ENCODE measurements at regions not wholly inside any gene's neighbourhood (a gene's known extent, or its start where the extent isn't known, plus 50 kb on each side); places are given as distances from the start of the nearest gene placed in this dataset.

DNA sequence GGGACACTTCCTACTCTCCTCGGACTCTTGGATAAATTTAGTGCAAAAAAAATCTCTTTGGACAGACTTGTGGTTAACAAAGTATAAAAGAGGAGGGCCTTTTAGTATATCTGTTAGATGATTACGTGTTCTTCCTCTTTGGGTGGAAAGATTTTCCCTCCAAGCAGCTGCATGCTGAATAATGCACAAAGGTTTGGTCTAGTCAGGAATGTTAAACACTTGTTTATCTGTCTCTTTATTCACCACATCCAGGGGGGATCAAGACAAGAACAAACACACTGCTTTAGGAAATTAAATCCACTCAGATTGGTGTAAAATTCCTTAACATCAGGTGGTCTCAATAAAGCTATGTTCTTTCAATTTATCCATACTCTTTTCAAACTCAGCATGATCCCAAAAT, 260.9 kb upstream of the CHD6 start:
- DNase-seq = no peak

DNA sequence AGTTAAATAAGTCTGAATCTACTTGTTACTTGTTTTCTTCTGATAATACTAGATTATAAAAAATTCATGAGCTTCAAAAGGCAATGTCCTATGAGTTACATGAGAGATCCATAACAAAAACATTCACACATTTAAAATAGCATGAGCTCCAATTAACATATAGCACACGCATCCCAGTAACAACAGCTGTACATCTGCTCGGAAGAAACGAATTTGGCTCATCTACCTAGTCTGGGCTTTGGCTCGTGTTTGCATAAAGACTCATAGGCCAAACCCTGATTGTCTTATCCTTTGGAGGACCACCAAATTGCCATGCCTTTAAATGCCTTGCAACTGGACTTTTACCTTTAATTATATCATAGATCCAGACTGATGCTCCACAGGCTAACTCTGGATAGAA, 259.7 kb upstream of the CHD6 start:
- no peak for DNase-seq

DNA sequence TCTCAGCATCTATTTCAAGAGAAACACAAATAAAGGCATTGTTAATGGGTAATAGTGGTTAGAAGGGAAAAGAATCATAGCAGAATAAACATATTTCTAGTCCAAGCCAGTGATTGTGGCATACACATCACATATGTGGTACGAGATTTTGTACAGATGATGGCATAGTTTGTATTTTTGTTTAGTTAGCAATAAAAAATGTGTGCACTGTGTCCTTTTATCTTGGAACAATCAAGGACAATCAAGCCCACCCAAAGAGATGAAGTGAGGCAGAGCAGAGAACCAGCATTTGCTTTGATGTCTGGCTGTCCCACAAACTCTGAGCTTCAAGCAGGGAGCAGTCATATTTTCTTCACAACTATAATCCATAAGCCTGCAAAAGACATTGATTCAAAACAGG, 256.5 kb upstream of the CHD6 start:
- no peak for DNase-seq

DNA sequence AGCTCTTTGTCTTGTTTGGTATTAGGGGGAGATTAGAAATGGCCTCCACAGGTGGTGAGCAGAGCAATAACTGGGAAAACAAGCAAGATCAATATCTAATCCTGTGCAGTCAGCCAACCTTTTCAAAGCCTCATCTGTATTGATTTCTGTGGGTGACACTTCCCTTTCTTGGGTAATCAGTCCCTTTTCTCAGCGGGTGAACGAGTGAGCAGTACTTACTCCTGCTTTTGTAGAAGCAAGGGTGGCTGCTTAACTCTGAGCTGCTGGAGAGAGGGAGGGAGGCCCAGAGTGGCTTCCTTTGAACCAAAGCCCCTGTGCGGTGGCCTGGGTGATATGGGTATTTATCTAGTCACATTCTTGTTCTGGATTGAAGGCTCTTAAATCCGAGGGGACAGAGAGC, 254.8 kb upstream of the CHD6 start:
- DNase-seq = no peak

DNA sequence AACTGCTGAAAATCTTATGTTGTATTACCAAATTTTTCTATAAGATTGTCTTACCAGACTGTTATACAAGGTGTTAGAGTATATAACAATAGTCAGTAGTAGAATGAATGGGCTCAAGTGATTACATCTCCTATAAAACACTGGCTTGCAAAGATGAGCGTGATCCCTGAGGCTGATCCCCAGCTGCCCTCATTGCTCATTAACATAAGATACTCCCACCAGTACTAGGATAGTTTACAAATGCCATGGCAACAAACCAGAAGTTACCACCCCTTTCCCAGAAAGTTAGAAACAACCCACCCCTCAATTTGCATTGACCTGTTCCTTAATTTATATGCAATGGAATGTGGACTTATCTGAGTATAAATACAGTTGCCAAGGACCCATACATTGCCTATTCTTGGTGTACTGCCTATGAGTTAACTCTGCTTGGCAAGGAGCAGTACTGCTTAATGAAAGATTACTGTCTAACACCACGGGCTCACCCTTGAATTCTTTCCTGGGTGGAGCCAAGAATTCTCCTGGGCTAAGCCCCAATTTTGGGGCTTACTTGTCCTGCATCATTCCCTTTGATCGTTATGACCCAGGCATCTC, 252.8 kb upstream of the CHD6 start:
- DNase-seq = no peak

DNA sequence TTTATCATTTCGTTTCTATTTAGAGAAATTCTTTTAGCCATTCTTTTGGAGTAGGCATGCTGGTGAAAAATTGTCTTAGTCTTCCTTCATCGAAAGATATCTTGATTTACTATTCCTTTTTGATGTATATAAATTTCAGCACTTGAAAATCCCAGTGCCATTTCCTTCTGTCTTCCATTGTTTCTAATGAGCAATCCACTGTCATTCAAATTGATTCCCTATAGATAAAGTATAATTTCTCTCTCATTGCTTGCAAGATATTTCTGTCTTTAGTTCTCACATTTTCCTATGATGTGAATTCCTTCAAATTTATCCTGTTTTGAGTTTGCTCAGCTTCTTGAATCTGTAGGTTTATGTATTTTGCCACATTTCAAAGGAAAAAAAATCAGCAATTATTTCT, 251.1 kb upstream of the CHD6 start:
- no peak for DNase-seq

DNA sequence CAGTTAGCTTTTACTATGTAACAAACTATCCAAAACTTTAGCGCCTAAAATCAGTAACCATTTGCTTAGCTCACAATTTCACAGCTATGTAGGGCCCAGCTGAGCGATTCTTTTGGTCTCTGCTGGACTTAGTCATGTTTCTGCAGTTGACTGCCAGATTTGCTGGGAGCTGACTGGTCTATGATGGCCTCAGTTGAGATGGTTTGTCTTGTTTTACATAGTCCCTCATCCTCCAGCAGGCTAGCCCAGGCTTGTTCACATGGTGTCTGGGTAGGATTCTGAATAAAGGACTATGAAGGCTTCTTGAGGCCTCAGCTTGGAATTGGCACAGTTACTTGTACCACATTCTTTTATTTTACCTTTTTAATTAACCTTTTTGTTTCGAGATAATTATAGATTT, 247.8 kb upstream of the CHD6 start:
- DNase-seq = peak; percentile 15

DNA sequence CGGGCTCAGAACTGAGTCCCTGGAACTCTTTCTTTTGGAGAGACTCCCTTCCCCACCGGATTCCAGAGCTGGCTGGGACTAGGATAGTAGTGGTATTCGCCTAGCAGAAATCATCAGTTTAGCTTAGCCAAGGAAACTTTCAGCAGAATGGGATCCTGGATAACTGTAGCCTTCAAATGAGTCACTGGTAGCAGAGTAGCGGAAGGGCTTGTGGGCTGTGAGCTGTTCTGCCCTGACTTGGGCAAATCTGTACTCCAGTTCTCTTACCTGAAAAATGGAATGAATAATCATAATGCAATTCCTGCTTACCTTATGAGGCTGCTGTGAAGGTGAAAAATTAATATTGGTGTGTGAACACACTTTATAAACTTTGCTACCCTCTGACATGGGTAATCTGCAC, 244.3 kb upstream of the CHD6 start:
- DNase-seq = no peak

DNA sequence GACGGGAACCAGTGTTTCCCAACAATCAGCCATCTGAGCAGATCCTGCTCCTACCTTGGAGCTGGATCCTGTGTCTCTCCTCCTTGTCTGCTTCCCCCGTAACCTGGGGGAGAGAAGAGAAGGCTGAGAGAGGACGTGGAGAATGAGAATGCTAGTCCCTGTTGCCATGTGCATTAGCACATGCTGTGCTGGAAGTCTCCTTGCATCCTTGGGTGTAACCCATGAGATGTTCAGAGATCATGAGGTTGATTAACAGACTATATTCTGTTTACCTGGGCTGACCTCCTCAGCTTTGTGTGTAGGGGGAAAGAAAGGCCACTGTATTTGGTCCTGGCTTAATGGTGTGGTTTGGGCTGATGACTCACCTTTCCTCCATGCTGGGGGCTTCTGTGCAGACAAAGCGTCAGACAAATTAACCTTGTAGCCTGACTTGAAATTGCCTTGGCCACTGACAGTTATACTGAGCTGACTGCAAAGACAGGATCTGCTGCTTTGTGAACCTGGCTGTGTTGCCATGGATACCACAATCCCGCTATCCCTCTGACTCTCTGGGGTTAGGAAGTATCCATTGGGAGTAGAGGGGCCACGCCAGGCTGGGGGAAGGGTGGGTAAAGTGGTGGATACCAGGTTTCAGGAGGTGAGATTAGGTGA, 243.7 kb upstream of the CHD6 start:
- DNase-seq = peak; percentile 82

DNA sequence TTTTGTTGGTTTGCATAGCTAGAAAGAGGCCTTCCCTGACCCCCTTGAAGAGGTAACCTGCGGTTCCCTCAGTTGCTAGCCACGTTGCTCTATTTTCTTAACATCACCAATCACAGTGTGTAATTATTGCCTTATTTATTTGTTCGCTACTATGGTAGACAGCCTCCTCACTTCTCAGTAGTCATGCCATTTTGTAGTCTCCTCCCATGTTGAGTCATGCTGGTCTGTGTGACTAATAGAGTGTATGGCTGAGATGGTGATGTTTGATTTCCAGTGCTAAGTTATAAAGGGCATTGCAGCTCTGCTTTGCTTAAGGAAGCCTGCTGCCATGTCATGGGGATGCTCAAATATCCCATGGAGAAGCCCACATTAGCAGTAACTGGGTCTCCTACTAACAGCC, 236.6 kb upstream of the CHD6 start:
- DNase-seq = peak; percentile 80

DNA sequence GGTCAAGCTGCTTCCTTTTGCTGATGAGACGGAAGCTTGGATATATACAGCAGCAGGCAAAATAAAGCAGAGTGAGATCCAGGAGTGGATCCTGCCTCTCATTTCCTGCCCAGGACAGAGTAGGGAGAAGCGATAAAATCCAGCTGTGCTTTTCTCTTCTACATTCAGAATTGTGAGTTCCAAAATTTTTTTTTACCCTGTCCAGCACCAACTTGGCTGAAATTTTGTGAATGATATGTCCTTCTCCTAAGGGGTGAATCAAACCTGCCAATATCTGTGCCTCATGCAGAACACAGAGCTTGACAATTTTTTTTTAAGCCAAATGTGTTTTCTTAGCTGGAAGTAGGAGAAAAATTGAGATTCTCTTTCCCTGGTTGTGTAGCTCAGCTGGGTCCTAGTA, 235.6 kb upstream of the CHD6 start:
- DNase-seq = no peak

DNA sequence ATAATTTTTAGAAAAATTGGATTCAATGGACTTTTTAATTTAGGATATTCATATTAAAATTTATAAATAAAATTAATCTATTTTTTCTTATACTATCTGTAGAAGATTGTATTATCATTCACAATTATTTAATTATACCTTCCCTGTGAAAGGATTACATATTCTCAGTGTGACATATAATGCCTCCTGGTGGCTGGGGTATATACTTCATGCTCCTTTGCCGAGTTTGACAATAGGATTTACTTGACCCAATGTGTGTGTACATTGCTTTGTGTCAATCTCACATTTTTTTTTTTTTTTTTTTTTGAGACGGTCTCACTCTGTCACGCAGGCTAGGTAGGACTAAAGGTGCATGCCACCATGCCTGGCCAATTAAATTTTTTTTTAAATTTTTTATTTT, 230.0 kb upstream of the CHD6 start:
- peak; percentile 36 for DNase-seq

DNA sequence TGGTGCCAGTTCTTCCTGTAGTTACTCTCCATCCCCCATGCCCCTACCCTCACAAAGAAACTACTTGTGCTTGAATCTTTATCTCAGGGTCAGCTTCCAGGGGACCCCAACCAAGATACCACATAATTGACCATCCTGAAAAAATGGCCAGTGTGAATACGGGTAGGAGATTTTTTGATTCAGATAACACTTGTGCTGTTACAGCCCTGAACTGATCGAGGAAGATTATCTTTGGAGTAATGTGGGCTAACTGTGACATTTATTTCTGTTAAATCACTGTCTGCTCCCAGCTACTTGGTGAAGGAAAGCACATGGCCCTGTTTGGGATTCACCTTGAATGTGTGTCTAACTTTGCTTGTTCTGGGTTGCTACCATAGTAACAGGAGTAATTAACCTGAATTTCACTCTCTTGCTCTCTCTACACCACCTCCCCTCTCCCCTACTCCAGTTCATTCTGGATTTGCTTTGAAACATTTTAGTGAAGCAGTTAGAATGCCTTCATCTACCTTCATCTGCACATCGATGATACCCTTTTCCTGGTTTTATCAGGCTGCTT, 219.6 kb upstream of the CHD6 start:
- DNase-seq = peak; percentile 86

DNA sequence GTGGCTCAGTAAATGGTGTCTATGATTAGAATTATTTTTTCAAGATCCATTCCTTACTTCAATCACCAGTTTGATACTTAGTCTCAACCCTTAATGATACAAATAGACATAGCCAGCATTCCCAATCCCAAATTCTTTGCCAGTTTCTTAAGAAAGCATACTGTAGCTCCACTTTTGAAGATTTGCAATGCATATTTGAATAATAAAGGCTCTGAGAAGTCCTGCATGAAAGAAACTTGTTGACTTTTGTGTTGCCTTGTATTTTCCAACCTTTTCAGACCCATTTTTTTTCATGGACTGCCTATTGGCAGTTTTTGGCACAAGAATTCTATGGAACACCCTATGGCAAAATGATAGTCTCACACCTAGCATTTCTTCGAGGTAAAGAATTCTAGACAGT, 215.6 kb upstream of the CHD6 start:
- no peak for DNase-seq

DNA sequence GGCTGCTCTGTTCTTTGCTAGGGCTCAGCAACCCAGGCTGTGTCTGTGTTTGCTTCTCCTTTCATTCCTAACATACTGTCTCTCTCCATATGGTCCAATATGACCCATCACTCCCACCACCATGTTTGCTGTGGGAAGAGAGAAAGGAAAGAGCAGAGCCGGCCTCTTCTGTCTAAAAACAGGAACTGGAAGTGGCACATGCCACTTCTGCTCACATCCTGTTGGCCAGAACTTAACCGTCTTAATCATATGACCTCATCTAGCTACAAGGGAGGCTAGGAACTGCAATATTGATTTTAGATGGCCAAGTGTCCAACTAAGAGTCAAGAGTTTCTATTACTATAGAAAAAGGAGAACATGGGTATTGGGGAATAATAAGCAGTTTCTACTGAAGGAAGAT, 212.5 kb upstream of the CHD6 start:
- no peak for DNase-seq

DNA sequence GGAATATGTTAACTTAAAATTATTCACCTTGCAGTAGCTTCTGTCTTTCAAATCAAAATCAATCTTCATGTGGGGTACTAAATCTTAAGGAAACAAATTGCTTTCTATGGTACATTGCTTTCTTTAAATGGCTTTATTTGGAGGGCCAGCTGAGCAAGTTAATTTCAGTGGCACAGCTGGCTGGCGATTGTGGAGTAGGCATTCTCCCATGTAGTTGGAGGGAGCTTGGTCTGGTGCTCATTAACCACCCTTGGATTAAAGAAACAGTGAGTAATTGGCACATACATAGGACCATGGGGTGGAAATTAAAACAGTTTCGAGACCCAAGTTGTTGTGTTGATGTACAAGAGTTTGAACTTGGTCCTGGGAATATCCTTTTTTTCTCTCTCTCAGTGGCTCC, 201.3 kb upstream of the CHD6 start:
- DNase-seq = peak; percentile 57

DNA sequence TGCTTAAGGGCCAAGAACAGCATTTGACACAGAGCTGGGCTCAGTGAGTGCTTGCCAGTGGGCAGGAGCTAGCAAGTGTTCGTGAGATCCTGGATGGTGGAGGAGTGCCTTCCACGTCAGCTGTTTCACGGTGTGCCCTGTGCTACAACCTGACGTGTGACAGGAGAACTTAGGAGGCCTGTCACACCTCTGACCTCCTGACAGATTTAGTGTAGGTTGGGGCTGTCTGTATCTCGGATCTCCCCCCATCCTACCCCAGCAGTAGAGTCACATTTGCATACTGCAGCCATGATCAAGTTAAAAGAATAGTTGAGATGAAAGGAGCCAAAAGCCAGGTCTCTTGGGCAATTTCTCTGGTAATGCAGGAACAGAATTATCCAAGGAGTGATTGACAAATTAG, 200.8 kb upstream of the CHD6 start:
- DNase-seq = no peak

DNA sequence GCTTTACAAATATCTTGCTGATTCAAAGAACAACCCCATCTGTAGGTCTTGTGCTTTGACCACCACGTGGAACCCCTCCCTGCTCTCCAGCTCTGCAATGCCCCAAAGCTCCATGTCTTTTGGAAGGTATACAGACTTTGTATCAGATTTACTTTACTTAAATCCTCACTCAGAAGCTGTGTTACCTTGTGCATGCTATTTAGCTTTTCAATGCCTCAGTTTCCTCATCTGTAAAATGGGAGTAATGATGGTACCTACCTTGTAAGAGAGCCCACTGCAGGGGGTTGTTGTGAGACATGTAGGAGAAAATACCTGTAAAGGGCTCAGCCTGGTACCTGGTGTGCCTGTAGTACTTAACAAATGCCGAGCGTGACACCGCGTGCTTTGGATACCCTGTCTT, 200.2 kb upstream of the CHD6 start:
- no peak for DNase-seq

DNA sequence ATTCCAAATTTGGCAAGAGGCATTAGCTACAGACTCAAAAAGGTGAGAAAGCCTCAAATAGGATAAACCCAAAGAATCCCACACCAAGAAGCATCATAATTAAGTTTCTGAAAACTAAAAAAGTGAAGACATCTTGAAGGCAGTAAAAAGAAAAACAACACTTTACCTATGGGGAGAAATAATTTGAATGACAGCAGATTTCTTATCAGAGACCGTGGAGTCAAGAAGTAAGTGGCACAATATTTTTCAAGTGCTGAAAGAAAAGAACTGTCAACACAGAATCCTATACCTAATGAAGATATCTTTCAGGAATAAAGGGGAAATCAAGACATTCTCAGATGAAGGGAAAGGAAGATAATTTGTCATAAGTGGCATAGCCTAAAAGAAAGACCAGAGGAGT, 193.3 kb upstream of the CHD6 start:
- DNase-seq = no peak

DNA sequence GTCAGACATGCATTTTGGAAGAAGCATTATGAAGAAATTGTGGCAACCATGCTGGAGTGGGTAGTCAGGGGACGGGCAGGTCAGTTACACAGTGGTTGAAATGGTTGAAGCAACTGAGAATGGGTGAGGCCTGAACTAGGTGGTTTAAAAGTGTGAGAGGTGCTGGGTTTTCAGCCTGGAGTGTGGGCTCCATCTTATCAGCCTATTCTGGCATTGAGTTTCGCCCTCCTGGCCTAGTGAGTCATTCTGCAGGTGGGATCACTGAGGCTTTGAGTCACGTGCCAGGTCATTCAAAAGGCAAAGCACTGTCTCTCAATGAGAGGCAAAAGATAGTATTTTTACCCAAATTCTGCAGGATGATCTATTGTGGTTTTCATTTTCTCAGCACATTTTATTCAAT, 181.9 kb upstream of the CHD6 start:
- no peak for DNase-seq

DNA sequence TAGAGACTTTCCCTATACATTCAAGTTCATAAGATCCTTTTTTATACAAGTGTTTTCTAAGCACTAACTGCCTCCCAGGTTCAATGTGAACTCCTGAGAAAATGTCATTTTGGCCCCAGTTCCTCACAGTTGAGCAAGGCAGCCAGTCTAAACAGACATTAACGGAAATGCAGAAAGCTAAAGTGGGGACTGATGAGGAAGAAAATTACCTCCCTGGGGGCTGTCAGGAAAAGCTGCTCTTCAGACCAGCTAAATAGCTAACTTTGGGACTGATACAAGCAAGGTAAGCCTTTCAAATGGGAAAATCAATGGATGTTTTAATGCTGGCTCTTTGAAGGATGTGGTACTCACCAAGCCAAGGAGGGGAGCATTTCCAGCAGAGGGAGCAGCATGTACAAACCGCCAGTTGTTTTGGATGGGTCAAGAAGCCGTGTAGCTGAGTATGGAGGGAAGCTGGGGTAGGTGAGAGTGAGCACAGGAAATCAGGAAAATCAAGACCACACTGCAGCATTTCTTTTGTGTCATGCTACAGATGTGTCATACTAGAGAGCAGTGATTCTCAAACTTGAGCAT, 180.8 kb upstream of the CHD6 start:
- peak; percentile 10 for DNase-seq

DNA sequence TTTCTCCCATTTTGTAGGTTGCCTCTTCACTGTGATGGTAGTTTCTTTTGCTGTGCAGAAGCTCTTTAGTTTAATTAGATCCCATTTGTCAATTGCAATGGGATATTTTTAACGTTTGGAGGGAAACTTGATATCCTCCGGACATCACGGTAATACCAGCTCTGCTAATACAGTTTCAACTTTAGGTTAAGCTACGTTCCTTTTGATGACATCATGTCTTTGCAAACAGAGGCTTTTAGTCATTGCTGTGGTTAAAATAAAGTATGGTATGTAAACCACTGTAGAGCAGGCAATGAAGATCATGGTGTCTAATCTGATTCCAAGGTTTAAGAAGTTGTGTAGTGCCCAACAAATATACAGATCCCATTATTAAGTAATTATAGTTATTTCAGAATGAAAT, 168.0 kb upstream of the CHD6 start:
- DNase-seq = no peak

DNA sequence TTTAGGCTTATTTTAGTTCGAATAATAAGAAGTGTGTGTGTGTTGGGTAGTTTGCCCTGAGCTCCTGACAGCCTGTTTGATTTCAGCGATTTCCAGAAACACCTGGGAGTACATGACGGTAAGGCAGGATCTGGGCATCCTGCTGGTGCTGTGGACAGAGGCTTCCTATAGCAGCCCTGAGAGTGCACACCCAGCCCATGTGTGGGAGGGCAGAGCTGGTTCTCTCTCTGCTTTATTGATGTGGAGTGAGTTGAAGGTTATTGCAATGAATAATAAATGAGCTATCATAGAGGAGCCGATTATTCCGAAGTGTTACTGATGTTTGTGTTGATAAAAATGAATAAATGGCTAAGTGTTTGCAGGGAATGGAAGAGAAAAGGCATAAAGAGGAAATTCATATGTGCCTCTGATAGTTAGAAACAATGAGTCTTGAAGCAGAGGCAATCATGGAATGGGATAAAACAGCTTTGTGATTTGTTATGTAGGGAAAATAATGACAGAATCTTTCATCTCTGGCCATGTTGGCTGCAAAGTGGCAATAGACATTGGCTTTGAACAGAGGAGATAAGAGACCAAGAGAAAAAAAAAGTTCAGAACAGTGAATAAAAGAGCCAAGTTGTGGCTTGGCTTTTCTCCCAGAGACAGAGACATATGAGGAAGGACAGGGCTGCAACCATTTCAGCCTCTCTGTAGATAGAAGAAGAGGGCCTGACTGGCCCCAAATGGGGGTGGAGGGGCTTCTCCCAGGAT, 166.2 kb upstream of the CHD6 start:
- DNase-seq = peak; percentile 76

All from NCI-H69 (cell line).